ENCODE measurements at regions not wholly inside any gene's neighbourhood (a gene's known extent, or its start where the extent isn't known, plus 50 kb on each side); places are given as distances from the start of the nearest gene placed in this dataset.
A peak's percentile ranks its signal among the peaks of the same experiment; 100 is the strongest.

DNA sequence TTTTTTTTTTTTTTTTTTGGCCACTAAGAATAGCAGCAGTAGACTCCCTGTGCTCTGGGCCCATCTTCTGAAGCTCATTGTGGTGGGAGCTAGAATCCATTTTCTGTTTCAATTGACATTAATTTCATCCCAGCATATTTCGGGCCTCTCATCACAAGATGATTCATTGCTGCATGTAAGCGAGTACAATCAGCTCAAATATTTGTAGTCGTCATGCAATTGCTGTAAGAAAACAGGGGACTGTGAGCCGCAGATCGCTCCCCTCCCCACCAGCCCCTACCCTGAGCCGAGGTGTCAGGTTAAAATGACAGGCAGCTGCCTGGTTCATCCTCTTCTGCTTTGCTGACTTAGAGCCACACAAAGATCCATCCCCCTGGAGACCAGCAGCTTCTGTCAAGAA lies 358.8 kb upstream of the CDH5 start:
- Histone ChIP-seq H3K9me1 (ENCODE audit: insufficient read depth, low read length) (peaks cover 5% of the 10 kb centered on the region), H2BK120ac (ENCODE audit: low read depth, low read length) (peak overlapping the region; percentile 53), H4K91ac (ENCODE audit: insufficient read depth, low read depth, low read length) (peak overlapping the region; percentile 46; the same call in 1 of the 2 replicates), H3K14ac (replicated peaks; ENCODE audit: low read depth, low read length) (peak overlapping the region; percentile 43; the same call in 1 of the 2 replicates), H3K27ac (ENCODE audit: insufficient read depth, low read length) (peak overlapping the region; percentile 70; the same call in 1 of the 2 replicates), H2AK9ac (replicated peaks; ENCODE audit: low read depth, low read length, poor library complexity) (no peak overlapping the region), H2AFZ (replicated peaks; ENCODE audit: low read length, poor library complexity) (peak overlapping the region; percentile 17), H3K9me3 (ENCODE audit: control insufficient read depth, insufficient read depth, low read length) (no peaks in the 10 kb centered on the region), H3K9ac (ENCODE audit: low read depth, low read length) (peak overlapping the region; percentile 32; the same call in 1 of the 2 replicates), H2BK20ac (ENCODE audit: low read depth, low read length) (peak overlapping the region; percentile 57), H4K5ac (ENCODE audit: low read depth, low read length) (peak overlapping the region; percentile 3), H3K27me3 (ENCODE audit: control insufficient read depth, insufficient read depth, low read length) (no peaks in the 10 kb centered on the region; the same call in 1 of the 2 replicates), H2BK5ac (ENCODE audit: low read depth, low read length, poor library complexity, severe bottlenecking) (peak overlapping the region; percentile 30), H3K4me3 (ENCODE audit: insufficient read depth, low read depth, low read length) (no peak overlapping the region), H3K36me3 (ENCODE audit: control insufficient read depth, insufficient read depth, low read length) (no peaks in the 10 kb centered on the region), H3K4ac (ENCODE audit: low read depth, low read length) (peak overlapping the region; percentile 70), H3K18ac (ENCODE audit: low read depth, low read length) (peak overlapping the region; percentile 39), H2AK5ac (ENCODE audit: low read depth, low read length) (peak overlapping the region; percentile 73; the same call in 1 of the 2 replicates), H3K56ac (ENCODE audit: extremely low read depth, insufficient read depth, low read length) (peak overlapping the region; percentile 16; the same call in 1 of the 2 replicates), H3K79me1 (ENCODE audit: low read depth in 1 of 2, low read length in 2 of 2) (no peaks in the 10 kb centered on the region), H4K20me1 (ENCODE audit: insufficient read depth, low read length) (no peaks in the 10 kb centered on the region), H3K23ac (ENCODE audit: low read depth, low read length) (peak overlapping the region; percentile 6; the same call in 1 of the 2 replicates), H3K4me1 (ENCODE audit: control insufficient read depth, insufficient read depth, low read length) (peaks cover 19% of the 10 kb centered on the region), H4K8ac (ENCODE audit: low read depth in 2 of 2, low read length in 2 of 2) (peak overlapping the region in 1 of 2 experiments; percentile 23; a peak in 2 of 4 replicates), H3K4me2 (ENCODE audit: low read depth, low read length) (peak overlapping the region; percentile 64), H2BK15ac (ENCODE audit: low read depth, low read length) (0 out of 3 replicates have a peak overlapping the region, but pooled peaks have one; percentile 23)
- ATAC-seq (ENCODE audit: low read depth) (peak; percentile 84), DNase-seq (peak; percentile 93)
- no TSS peak for BruUV-seq (replicated peaks)
- ChIA-PET CTCF (no interaction called here), POLR2A (ENCODE audit: unreplicated experiment) (interaction anchor here (0.7 kb wide), 1 partner anchor 490 kb away, joined by 14 read pairs; no protein-coding TSS in a partner anchor)
- TF ChIP-seq FOS (IDR thresholded peaks at IDR 0.05; ENCODE audit: low read depth, low read length) (peak; percentile 60), CEBPB (IDR thresholded peaks at IDR 0.05; ENCODE audit: low read depth, low read length) (peak; percentile 40; the same call in 1 of the 2 replicates), MAFK (IDR thresholded peaks at IDR 0.05; ENCODE audit: low read depth, low read length) (no peak), MAZ (IDR thresholded peaks at IDR 0.05; ENCODE audit: borderline replicate concordance, low read depth, low read length) (peak; percentile 73), SMC3 (IDR thresholded peaks at IDR 0.05; ENCODE audit: low read depth, low read length) (0 out of 2 replicates have a peak, but pooled peaks have one; percentile 1)
- dilution Hi-C loops (cut with HindIII; ENCODE audit: low sequenced_read_pairs, unreplicated experiment) (no loop called here), in situ Hi-C loops (cut with MboI; ENCODE audit: low sequenced_read_pairs) (no loop called here), intact Hi-C loops (cut with micrococcal nuclease) (loop anchor here (2.0 to 5.0 kb wide), 2 partner anchors 63 to 125 kb away; no protein-coding TSS in a partner anchor)
- WGBS, 2 experiments (ENCODE audit: extremely low coverage in 2 of 2, insufficient read length in 1 of 2) = no CpG with 5 or more reads among the region's 6 CpGs
